Hypothalamus (tissue), 51 donors: ENCODE measurements at regions not wholly inside any gene's neighbourhood (a gene's known extent, or its start where the extent isn't known, plus 50 kb on each side); places are given as distances from the start of the nearest gene placed in this dataset.
"Not testable (repeated sequence)": the region's sequence is repeated elsewhere in the genome, so short reads cannot be mapped to it uniquely, and the experiment has no call there.

Experiments used
- DNase-seq, 51 donors: peaks; one replicate each; lab custom pipeline; 2025; lab: John Stamatoyannopoulos, UW

GRCh38 chr13:22897571-22898314 is 283.0 kb upstream of the SGCG start:
- no peak for DNase-seq

GRCh38 chr13:22900416-22900951 is 280.3 kb upstream of the SGCG start:
- not testable (repeated sequence) for DNase-seq

- DNase-seq: peak in 3 of 51 donors; percentile 10 to 23 (median 18)
Observed at GRCh38 chr13:22903301-22903700, 277.5 kb upstream of the SGCG start.

- no peak for DNase-seq
Observed at GRCh38 chr13:22903925-22904324, 276.9 kb upstream of the SGCG start.

- peak in 40 of 51 donors; percentile 11 to 76 (median 54) for DNase-seq
Observed at GRCh38 chr13:22915442-22916082, 265.2 kb upstream of the SGCG start.

GRCh38 chr13:22916276-22916675 is 264.5 kb upstream of the SGCG start:
- not testable (repeated sequence) for DNase-seq

GRCh38 chr13:22925881-22926747 is 254.7 kb upstream of the SGCG start:
- peak in 7 of 51 donors; percentile 7 to 23 (median 15) for DNase-seq

- no peak for DNase-seq
Observed at GRCh38 chr13:22926748-22927400, 253.9 kb upstream of the SGCG start.

- not testable (repeated sequence) for DNase-seq
Observed at GRCh38 chr13:22927845-22928244, 252.9 kb upstream of the SGCG start.

- no peak for DNase-seq
Observed at GRCh38 chr13:22929381-22930126, 251.2 kb upstream of the SGCG start.

GRCh38 chr13:22931576-22931975 is 249.2 kb upstream of the SGCG start:
- DNase-seq: no peak

- not testable (repeated sequence) for DNase-seq
Observed at GRCh38 chr13:22932632-22933412, 248.0 kb upstream of the SGCG start.

GRCh38 chr13:22933571-22934181 is 247.1 kb upstream of the SGCG start:
- DNase-seq: no peak

- DNase-seq: no peak
Observed at GRCh38 chr13:22934744-22935523, 245.8 kb upstream of the SGCG start.

GRCh38 chr13:22936228-22936627 is 244.6 kb upstream of the SGCG start:
- no peak for DNase-seq

GRCh38 chr13:22937241-22937640 is 243.5 kb upstream of the SGCG start:
- no peak for DNase-seq

GRCh38 chr13:22937953-22938352 is 242.8 kb upstream of the SGCG start:
- no peak for DNase-seq

- no peak for DNase-seq
Observed at GRCh38 chr13:22938576-22938975, 242.2 kb upstream of the SGCG start.
